Spleen (tissue), 11 donors: ENCODE measurements at regions not wholly inside any gene's neighbourhood (a gene's known extent, or its start where the extent isn't known, plus 50 kb on each side); places are given as distances from the start of the nearest gene placed in this dataset.

Source experiments
- DNase-seq: peaks from one replicate; pipeline ENCODE4 v3.0.0-alpha.2; 2020
- H3K27ac ChIP-seq, 8 donors: fragments of 200-600 bp; sonication (generic) in 7 of 8; 1 replicate in 4 of 8; 2 replicates in 4 of 8; pipeline versions ENCODE4 v1.5.0 to v1.8.0; 2016 to 2021; ENCODE audit warnings: inconsistent platforms in 4 of 8, mild to moderate bottlenecking in 4 of 8, moderate library complexity in 1 of 8
- H3K27me3 ChIP-seq, 7 donors: fragments of 200-600 bp; sonication (generic) in 6 of 7; replicated peaks in 1 of 7; 1 replicate in 4 of 7; 2 replicates in 3 of 7; pipeline versions ENCODE4 v1.5.0 to v1.8.0; 2016 to 2021; ENCODE audit warnings: inconsistent platforms in 3 of 7, mild to moderate bottlenecking in 1 of 7
- H3K36me3 ChIP-seq, 6 donors: fragments of 200-600 bp; sonication (generic) in 5 of 6; 1 replicate in 4 of 6; 2 replicates in 2 of 6; pipeline versions ENCODE4 v1.5.0 to v1.8.0; 2016 to 2021; ENCODE audit warnings: inconsistent platforms in 2 of 6
- H3K4me1 ChIP-seq, 6 donors: fragments of 200-600 bp; sonication (generic) in 5 of 6; 1 replicate in 3 of 6; 2 replicates in 3 of 6; pipeline versions ENCODE4 v1.5.0 to v1.8.0; 2016 to 2021; ENCODE audit warnings: inconsistent platforms in 3 of 6
- H3K4me3 ChIP-seq, 8 donors: fragments of 200-600 bp; sonication (generic) in 7 of 8; 1 replicate in 4 of 8; 2 replicates in 4 of 8; pipeline versions ENCODE4 v1.5.0 to v1.8.0; 2016 to 2021; ENCODE audit warnings: inconsistent platforms in 4 of 8, mild to moderate bottlenecking in 4 of 8, moderate library complexity in 2 of 8
- H3K9me3 ChIP-seq, 8 donors: fragments of 200-600 bp; sonication (generic) in 7 of 8; 1 replicate in 4 of 8; 2 replicates in 4 of 8; pipeline versions ENCODE4 v1.5.0 to v1.8.0; 2016 to 2021; ENCODE audit warnings: inconsistent platforms in 4 of 8
- CTCF ChIP-seq, 11 experiments: fragments of 200-600 bp in 7 of 11; fragments of 450-650 bp in 4 of 11; sonication (generic) in 4 of 11; IDR thresholded peaks in 8 of 11; conservative IDR thresholded peaks in 3 of 11; 1 replicate in 7 of 11; 2 replicates in 4 of 11; pipeline versions ENCODE4 v1.4.0 to v1.8.0; 2016 to 2021; ENCODE audit warnings: antibody characterized with exemption in 11 of 11, inconsistent platforms in 4 of 11, mild to moderate bottlenecking in 1 of 11
- POLR2A ChIP-seq, 3 donors: fragments of 450-650 bp; IDR thresholded peaks; one replicate each; pipeline ENCODE4 v1.5.1; 2017; ENCODE audit warnings: antibody characterized with exemption in 3 of 3, mild to moderate bottlenecking in 1 of 3
- POLR2AphosphoS5 ChIP-seq, 3 donors: sonication (generic); formaldehyde crosslinking; IDR thresholded peaks; one replicate each; pipeline ENCODE4 v1.5.1; 2017; ENCODE audit warnings: antibody characterized with exemption in 3 of 3
- WGBS, 5 donors: extraction: QIAGEN DNeasy Blood & Tissue Kit in 3 of 5; methylation state at CpG; one replicate each; pipeline versions ENCODE4 v1.1.5 to v1.1.7; 2013 to 2018; 5-methylcytosine and 5-hydroxymethylcytosine counted together
- intact Hi-C: fragments of 100-400 bp; cut with DNase I; formaldehyde crosslinking; loops from one replicate; pipeline ENCODE4 v1.15.0; 2023; ENCODE audit warnings: low total_unique reads
- donor health status: healthy with polysubstance abuse.
- donor health status: DM: no; HTN: no; CAD: no; lungs with moderate emphysema.
- donor health status: DM: no; HTN: no; CAD: no.
- donor health status: Bipolar disorder and iron deficiency.
- donor health status: healthy.
- donor health status: DM: no; HTN: no; CAD: no.
- donor health status: DM: yes; HTN: yes; CAD: no.

GRCh38 chr2:188903740-188904139 is 70.4 kb upstream of the COL3A1 start:
- TF ChIP-seq CTCF (IDR thresholded peaks at IDR 0.05 in 8 of 11, conservative IDR thresholded peaks at IDR 0.05 in 3 of 11) (no peak), POLR2AphosphoS5 (IDR thresholded peaks at IDR 0.05) (no peak), POLR2A (IDR thresholded peaks at IDR 0.05) (no peak)
- Histone ChIP-seq H3K4me3 (no peak overlapping the region), H3K9me3 (peaks cover 0 to 10% (median 0%) of the 10 kb centered on the region in 8 donors), H3K27me3 (no peaks in the 10 kb centered on the region), H3K27ac (no peak overlapping the region), H3K36me3 (no peaks in the 10 kb centered on the region), H3K4me1 (no peaks in the 10 kb centered on the region)
- DNase-seq = no peak
- 86 to 98% (median 86%) methylated on average over 1 of the region's 1 CpG for WGBS, 5 donors
- intact Hi-C loops = no loop called here

DNA sequence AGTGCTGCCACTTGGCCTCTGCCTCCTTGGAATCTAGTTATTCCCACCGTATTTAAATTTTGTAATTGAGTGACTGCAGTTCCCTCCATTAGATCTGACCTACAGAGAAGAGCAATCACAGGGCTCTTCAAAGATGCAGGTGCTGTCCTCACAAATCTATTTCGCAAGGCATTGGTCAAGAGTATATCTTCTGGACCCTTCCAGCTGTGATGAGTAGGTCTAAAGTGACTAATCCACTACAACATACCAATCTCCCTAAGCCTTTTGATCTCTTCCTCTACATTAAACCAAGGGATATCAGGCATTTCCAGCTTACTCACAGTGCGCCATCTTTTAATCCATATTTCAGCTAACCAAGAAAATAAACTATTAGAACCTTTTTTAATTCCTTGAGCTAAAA is 65.1 kb upstream of the COL3A1 start:
- 81 to 95% (median 91%) methylated on average over 3 of the region's 3 CpGs for WGBS, 5 donors
- Histone ChIP-seq H3K36me3 (no peaks in the 10 kb centered on the region), H3K4me1 (no peaks in the 10 kb centered on the region), H3K4me3 (no peak overlapping the region), H3K27me3 (no peaks in the 10 kb centered on the region), H3K9me3 (peaks cover 0 to 10% (median 0%) of the 10 kb centered on the region in 8 donors), H3K27ac (no peak overlapping the region)
- intact Hi-C loops = no loop called here
- no peak for DNase-seq
- TF ChIP-seq POLR2A (IDR thresholded peaks at IDR 0.05) (no peak), POLR2AphosphoS5 (IDR thresholded peaks at IDR 0.05) (no peak), CTCF (IDR thresholded peaks at IDR 0.05 in 8 of 11, conservative IDR thresholded peaks at IDR 0.05 in 3 of 11) (no peak)

GRCh38 chr2:188916736-188917135 is 57.4 kb upstream of the COL3A1 start:
- intact Hi-C loops = no loop called here
- Histone ChIP-seq H3K9me3 (no peaks in the 10 kb centered on the region), H3K27ac (no peak overlapping the region), H3K36me3 (no peaks in the 10 kb centered on the region), H3K4me3 (no peak overlapping the region), H3K4me1 (no peaks in the 10 kb centered on the region), H3K27me3 (no peaks in the 10 kb centered on the region)
- TF ChIP-seq POLR2A (IDR thresholded peaks at IDR 0.05) (no peak), POLR2AphosphoS5 (IDR thresholded peaks at IDR 0.05) (no peak)
- no peak for DNase-seq

GRCh38 chr2:188917632-188918031 is 56.5 kb upstream of the COL3A1 start:
- intact Hi-C loops = no loop called here
- no peak overlapping the region for H3K27ac ChIP-seq
- no peaks in the 10 kb centered on the region for H3K27me3 ChIP-seq
- 71 to 89% (median 84%) methylated on average over 1 of the region's 1 CpG for WGBS, 5 donors
- H3K4me1 ChIP-seq = no peaks in the 10 kb centered on the region
- TF ChIP-seq CTCF (IDR thresholded peaks at IDR 0.05 in 8 of 11, conservative IDR thresholded peaks at IDR 0.05 in 3 of 11) (no peak), POLR2A (IDR thresholded peaks at IDR 0.05) (no peak), POLR2AphosphoS5 (IDR thresholded peaks at IDR 0.05) (no peak)
- H3K9me3 ChIP-seq = no peaks in the 10 kb centered on the region
- no peak for DNase-seq
- H3K36me3 ChIP-seq = no peaks in the 10 kb centered on the region
- H3K4me3 ChIP-seq = no peak overlapping the region

DNA sequence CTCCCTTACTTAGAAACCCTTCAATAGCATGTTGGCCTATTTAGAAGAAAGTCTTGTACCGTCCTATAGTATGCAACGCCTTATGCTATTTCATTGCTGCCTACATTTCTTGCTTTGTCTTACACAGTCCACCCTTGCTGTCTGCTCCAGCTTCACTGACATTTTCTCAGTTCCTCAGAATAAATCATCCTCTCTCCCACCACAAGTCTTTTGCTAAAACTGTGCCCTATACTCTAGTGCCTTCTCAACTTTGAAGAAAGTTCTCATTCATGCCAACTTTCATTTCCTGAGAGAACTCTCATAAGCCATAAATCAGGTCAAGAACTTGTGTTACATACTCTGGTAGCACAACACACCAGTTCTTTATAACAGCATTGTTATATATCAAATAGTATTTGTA is 54.3 kb upstream of the COL3A1 start:
- no peak overlapping the region for H3K27ac ChIP-seq
- H3K4me3 ChIP-seq = no peak overlapping the region
- no peaks in the 10 kb centered on the region for H3K4me1 ChIP-seq
- H3K27me3 ChIP-seq = no peaks in the 10 kb centered on the region
- 42 to 65% (median 58%) methylated on average over 2 of the region's 2 CpGs for WGBS, 5 donors
- H3K36me3 ChIP-seq = no peaks in the 10 kb centered on the region
- no peak for DNase-seq
- TF ChIP-seq POLR2AphosphoS5 (IDR thresholded peaks at IDR 0.05) (no peak), CTCF (IDR thresholded peaks at IDR 0.05 in 8 of 11, conservative IDR thresholded peaks at IDR 0.05 in 3 of 11) (no peak), POLR2A (IDR thresholded peaks at IDR 0.05) (no peak)
- H3K9me3 ChIP-seq = peaks cover 0 to 8% (median 0%) of the 10 kb centered on the region in 8 donors
- intact Hi-C loops = no loop called here
